Neural cell (in vitro differentiated cells): ENCODE measurements at regions not wholly inside any gene's neighbourhood (a gene's known extent, or its start where the extent isn't known, plus 50 kb on each side); places are given as distances from the start of the nearest gene placed in this dataset.

Experiments
- H2AFZ ChIP-seq: fragments of 200-600, 300-800 bp; sonication (generic), shearing (Covaris generic); 2 replicates; pipeline ENCODE4 v1.6.0; 2014; ENCODE audit warnings: low read depth, mild to moderate bottlenecking, antibody characterized with exemption, low read length, moderate library complexity
- H3F3A ChIP-seq: fragments of 200-600 bp; shearing (Covaris generic); 2 replicates; pipeline ENCODE4 v1.6.1; 2016; ENCODE audit warnings: mild to moderate bottlenecking, moderate library complexity, mixed read lengths, antibody characterized with exemption, low read length; ENCODE audit not compliant: insufficient read depth, poor library complexity, severe bottlenecking
- H3K27ac ChIP-seq: fragments of 200-600, 300-800 bp; sonication (generic), shearing (Covaris generic); 2 replicates; pipeline ENCODE4 v1.5.1; 2014; ENCODE audit warnings: mild to moderate bottlenecking, low read length, moderate library complexity
- H3K27me3 ChIP-seq: fragments of 300-800, 200-600 bp; sonication (generic), shearing (Covaris generic); 2 replicates; pipeline ENCODE4 v1.6.0; 2014; ENCODE audit warnings: mild to moderate bottlenecking, low read depth, low read length, moderate library complexity; ENCODE audit not compliant: insufficient read depth
- H3K36me3 ChIP-seq: fragments of 300-800, 200-600 bp; sonication (generic), shearing (Covaris generic); 2 replicates; pipeline ENCODE4 v1.5.1; 2014; ENCODE audit warnings: mild to moderate bottlenecking, antibody characterized with exemption, low read length, moderate library complexity; ENCODE audit not compliant: insufficient read depth
- H3K4me2 ChIP-seq: fragments of 300-800, 200-600 bp; sonication (generic), shearing (Covaris generic); 2 replicates; pipeline ENCODE4 v1.6.0; 2014; ENCODE audit warnings: mild to moderate bottlenecking, low read length
- H3K4me3 ChIP-seq: fragments of 300-800, 200-600 bp; sonication (generic), shearing (Covaris generic); 2 replicates; pipeline ENCODE4 v1.5.1; 2014; ENCODE audit warnings: mild to moderate bottlenecking, low read length, moderate library complexity
- H3K79me2 ChIP-seq: fragments of 200-600 bp; shearing (Covaris generic); replicated peaks from 2 replicates; pipeline ENCODE4 v1.6.0; 2014; ENCODE audit warnings: mild to moderate bottlenecking, low read length, moderate library complexity; ENCODE audit not compliant: insufficient read depth
- H3K9ac ChIP-seq: fragments of 300-800, 200-600 bp; sonication (generic), shearing (Covaris generic); 2 replicates; pipeline ENCODE4 v1.6.1; 2016; ENCODE audit warnings: mild to moderate bottlenecking, low read length, mixed read lengths
- H3K9me2 ChIP-seq: fragments of 200-600 bp; shearing (Covaris generic); 2 replicates; pipeline ENCODE4 v1.6.1; 2016; ENCODE audit warnings: mild to moderate bottlenecking, low read length, mixed read lengths; ENCODE audit not compliant: insufficient read depth
- H3K9me3 ChIP-seq: fragments of 200-600, 300-800 bp; sonication (generic), shearing (Covaris generic); 2 replicates; pipeline ENCODE4 v1.6.1; 2016; ENCODE audit warnings: mild to moderate bottlenecking, mixed run types, low read length, moderate library complexity, mixed read lengths
- H4K20me1 ChIP-seq: fragments of 200-600 bp; shearing (Covaris generic); 2 replicates; pipeline ENCODE4 v1.6.1; 2016; ENCODE audit warnings: mild to moderate bottlenecking, mixed run types; ENCODE audit not compliant: insufficient read depth
- EP300 ChIP-seq: fragments of 450-650 bp; conservative IDR thresholded peaks from 2 replicates; pipeline ENCODE4 v1.6.1; 2014; ENCODE audit warnings: antibody characterized with exemption, mild to moderate bottlenecking, moderate library complexity; ENCODE audit not compliant: poor library complexity, severe bottlenecking
- EZH2 ChIP-seq: fragments of 200-600, 300-800 bp; shearing (Covaris generic), sonication (generic); IDR thresholded peaks from 2 replicates; pipeline ENCODE4 v1.6.1; 2014; ENCODE audit warnings: antibody characterized with exemption, low read length, borderline replicate concordance, mild to moderate bottlenecking; ENCODE audit not compliant: insufficient read depth, poor library complexity, severe bottlenecking
- MXI1 ChIP-seq: fragments of 450-650 bp; conservative IDR thresholded peaks from 2 replicates; pipeline ENCODE4 v1.6.1; 2014; ENCODE audit warnings: antibody characterized with exemption, mild to moderate bottlenecking; ENCODE audit not compliant: poor library complexity, severe bottlenecking
- POLR2AphosphoS5 ChIP-seq: IDR thresholded peaks from 2 replicates; pipeline ENCODE4 v1.6.1; 2012
- RAD21 ChIP-seq: fragments of 450-650 bp; conservative IDR thresholded peaks from 2 replicates; pipeline ENCODE4 v1.6.1; 2014; ENCODE audit warnings: antibody characterized with exemption, mild to moderate bottlenecking, moderate library complexity
- REST ChIP-seq: IDR thresholded peaks from 2 replicates; pipeline ENCODE4 v1.6.1; 2012; ENCODE audit warnings: borderline replicate concordance
- SMC3 ChIP-seq: fragments of 450-650 bp; conservative IDR thresholded peaks from 2 replicates; pipeline ENCODE4 v1.6.1; 2014; ENCODE audit warnings: antibody characterized with exemption, mild to moderate bottlenecking, moderate library complexity; ENCODE audit not compliant: poor library complexity
- TAF1 ChIP-seq: IDR thresholded peaks from 2 replicates; pipeline ENCODE4 v1.6.1; 2012; ENCODE audit warnings: low read depth
- TF ChIP-seq, protein P1 (sequence below): fragments of 450-650 bp; IDR thresholded peaks from 2 replicates; pipeline ENCODE4 v1.5.1; 2014; ENCODE audit warnings: antibody characterized with exemption, mild to moderate bottlenecking, moderate library complexity; ENCODE audit not compliant: poor library complexity, severe bottlenecking

DNA sequence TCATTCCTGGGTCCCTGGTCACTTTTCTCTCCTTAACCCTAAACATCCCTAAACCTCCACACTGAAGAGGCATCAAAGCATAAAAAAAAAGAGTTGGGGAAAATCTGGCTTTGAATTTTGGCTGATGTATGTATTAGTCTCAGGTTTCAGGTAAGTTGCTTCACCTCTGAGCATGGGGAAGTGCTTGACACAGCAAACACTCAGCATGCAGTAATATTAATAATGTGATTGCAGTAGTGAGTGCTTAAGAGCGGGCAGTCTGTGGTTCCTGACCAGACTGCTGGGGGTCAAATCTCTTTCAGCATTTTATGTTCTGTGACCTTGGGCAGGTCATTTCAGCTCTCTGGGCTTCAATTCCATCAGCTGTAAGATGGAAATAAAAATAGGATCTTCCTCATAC, 467.9 kb downstream of the SOX2 start:
- Histone ChIP-seq H2AFZ (no peak overlapping the region), H3K9me3 (no peaks in the 10 kb centered on the region), H3K9ac (no peak overlapping the region)

DNA sequence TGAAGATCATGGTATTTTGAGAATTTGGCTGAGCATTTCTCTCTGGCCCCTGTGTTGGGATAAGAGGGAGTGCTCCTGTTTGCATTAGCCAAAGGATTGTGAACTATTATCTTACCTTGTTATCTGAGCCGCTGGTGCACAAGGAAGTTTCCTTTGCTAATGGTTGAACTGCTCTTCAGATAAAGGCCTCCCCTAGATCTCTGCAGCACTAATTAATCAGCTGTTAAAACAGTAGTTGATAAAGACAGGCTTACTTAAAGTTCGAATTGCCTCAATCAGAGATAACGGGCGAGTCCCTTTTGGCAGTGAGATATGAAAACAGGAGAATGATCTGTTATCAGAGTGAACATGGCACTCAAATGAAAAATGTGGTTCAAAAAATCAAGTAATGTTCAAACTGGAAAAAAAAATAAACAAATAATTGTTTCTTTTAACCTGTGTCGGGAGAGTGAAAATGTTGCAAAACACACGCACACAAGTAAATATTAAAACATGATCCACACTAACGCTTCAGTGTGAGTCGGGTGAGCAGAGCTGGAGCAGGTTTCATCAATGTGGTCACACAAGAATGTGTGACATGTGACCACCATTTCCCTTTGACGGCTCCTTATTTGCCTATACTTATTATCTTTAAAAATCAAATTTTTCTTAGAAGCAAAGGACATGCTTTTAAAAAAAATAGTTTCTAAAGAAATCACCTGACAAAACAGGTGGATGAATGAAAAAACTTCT, 469.1 kb downstream of the SOX2 start:
- H4K20me1 ChIP-seq: no peaks in the 10 kb centered on the region
- H3K36me3 ChIP-seq: no peaks in the 10 kb centered on the region
- H2AFZ ChIP-seq: no peak overlapping the region
- no peak overlapping the region for H3K4me3 ChIP-seq
- no peaks in the 10 kb centered on the region for H3K79me2 ChIP-seq
- no peaks in the 10 kb centered on the region for H3F3A ChIP-seq
- H3K27ac ChIP-seq: no peak overlapping the region
- no peak overlapping the region for H3K9ac ChIP-seq
- no peaks in the 10 kb centered on the region for H3K9me2 ChIP-seq
- H3K4me2 ChIP-seq: no peak overlapping the region
- no peaks in the 10 kb centered on the region for H3K9me3 ChIP-seq
- no peaks in the 10 kb centered on the region for H3K27me3 ChIP-seq
- TF ChIP-seq REST (no peak), SMC3 (no peak), MXI1 (no peak), RAD21 (no peak), EZH2 (no peak), EP300 (no peak)

More for the DNA sequence above, 467.9 kb downstream of the SOX2 start:
- TF ChIP-seq POLR2AphosphoS5 (no peak), TAF1 (no peak), SMC3 (no peak), RAD21 (no peak), EP300 (no peak), EZH2 (no peak), REST (no peak), MXI1 (no peak)
- TF ChIP-seq, protein P1, sequence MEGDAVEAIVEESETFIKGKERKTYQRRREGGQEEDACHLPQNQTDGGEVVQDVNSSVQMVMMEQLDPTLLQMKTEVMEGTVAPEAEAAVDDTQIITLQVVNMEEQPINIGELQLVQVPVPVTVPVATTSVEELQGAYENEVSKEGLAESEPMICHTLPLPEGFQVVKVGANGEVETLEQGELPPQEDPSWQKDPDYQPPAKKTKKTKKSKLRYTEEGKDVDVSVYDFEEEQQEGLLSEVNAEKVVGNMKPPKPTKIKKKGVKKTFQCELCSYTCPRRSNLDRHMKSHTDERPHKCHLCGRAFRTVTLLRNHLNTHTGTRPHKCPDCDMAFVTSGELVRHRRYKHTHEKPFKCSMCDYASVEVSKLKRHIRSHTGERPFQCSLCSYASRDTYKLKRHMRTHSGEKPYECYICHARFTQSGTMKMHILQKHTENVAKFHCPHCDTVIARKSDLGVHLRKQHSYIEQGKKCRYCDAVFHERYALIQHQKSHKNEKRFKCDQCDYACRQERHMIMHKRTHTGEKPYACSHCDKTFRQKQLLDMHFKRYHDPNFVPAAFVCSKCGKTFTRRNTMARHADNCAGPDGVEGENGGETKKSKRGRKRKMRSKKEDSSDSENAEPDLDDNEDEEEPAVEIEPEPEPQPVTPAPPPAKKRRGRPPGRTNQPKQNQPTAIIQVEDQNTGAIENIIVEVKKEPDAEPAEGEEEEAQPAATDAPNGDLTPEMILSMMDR: no peak
- Histone ChIP-seq H3K9me2 (no peaks in the 10 kb centered on the region), H3F3A (no peaks in the 10 kb centered on the region), H3K36me3 (no peaks in the 10 kb centered on the region), H3K4me2 (no peak overlapping the region), H4K20me1 (no peaks in the 10 kb centered on the region), H3K27me3 (no peaks in the 10 kb centered on the region), H3K27ac (no peak overlapping the region), H3K4me3 (no peak overlapping the region), H3K79me2 (no peaks in the 10 kb centered on the region)
